Hepatocyte (in vitro differentiated cells): ENCODE measurements at regions not wholly inside any gene's neighbourhood (a gene's known extent, or its start where the extent isn't known, plus 50 kb on each side); places are given as distances from the start of the nearest gene placed in this dataset.

Experiments used
- DNase-seq: peaks from one replicate; pipeline ENCODE4 v3.0.0-alpha.2; 2016; ENCODE audit warnings: low spot score
- H2AFZ ChIP-seq: fragments of 200-600 bp; sonication (generic); 2 replicates; pipeline ENCODE4 v1.6.0; 2016; ENCODE audit warnings: antibody characterized with exemption, mild to moderate bottlenecking
- H3K27ac ChIP-seq: fragments of 200-600 bp; sonication (generic); 2 replicates; pipeline ENCODE4 v1.5.1; 2016; ENCODE audit warnings: mild to moderate bottlenecking
- H3K27me3 ChIP-seq: fragments of 200-600 bp; sonication (generic); 2 replicates; pipeline ENCODE4 v1.6.1; 2016
- H3K36me3 ChIP-seq: fragments of 200-600 bp; sonication (generic); replicated peaks from 2 replicates; pipeline ENCODE4 v1.5.1; 2016; ENCODE audit warnings: low read depth; ENCODE audit not compliant: insufficient read depth
- H3K4me1 ChIP-seq: fragments of 200-600 bp; sonication (generic); 2 replicates; pipeline ENCODE4 v1.5.1; 2016; ENCODE audit warnings: mild to moderate bottlenecking, moderate library complexity; ENCODE audit not compliant: insufficient read depth
- H3K4me2 ChIP-seq: fragments of 200-600 bp; sonication (generic); 2 replicates; pipeline ENCODE4 v1.6.0; 2016
- H3K4me3 ChIP-seq: fragments of 200-600 bp; sonication (generic); 2 replicates; pipeline ENCODE4 v1.5.1; 2016; ENCODE audit warnings: mild to moderate bottlenecking
- H3K79me2 ChIP-seq: fragments of 200-600 bp; sonication (generic); 2 replicates; pipeline ENCODE4 v1.6.0; 2017; ENCODE audit warnings: mild to moderate bottlenecking
- H3K9me2 ChIP-seq: fragments of 200-600 bp; sonication (generic); replicated peaks from 2 replicates; pipeline ENCODE4 v1.6.0; 2017; ENCODE audit warnings: mild to moderate bottlenecking; ENCODE audit not compliant: insufficient read depth
- H3K9me3 ChIP-seq: fragments of 200-600 bp; sonication (generic); 2 replicates; pipeline ENCODE4 v1.5.1; 2016; ENCODE audit warnings: low read depth, mild to moderate bottlenecking
- H4K20me1 ChIP-seq: fragments of 200-600 bp; sonication (generic); 2 replicates; pipeline ENCODE4 v1.6.0; 2016; ENCODE audit warnings: mild to moderate bottlenecking; ENCODE audit not compliant: insufficient read depth, poor library complexity, severe bottlenecking
- EZH2 ChIP-seq: fragments of 200-600 bp; sonication (generic); IDR thresholded peaks from 2 replicates; pipeline ENCODE4 v1.6.1; 2016; ENCODE audit warnings: antibody characterized with exemption, mild to moderate bottlenecking, borderline replicate concordance
- EZH2phosphoT487 ChIP-seq: fragments of 200-600 bp; sonication (generic); IDR thresholded peaks from one replicate; pipeline ENCODE4 v1.6.1; 2018; ENCODE audit warnings: antibody characterized with exemption, mild to moderate bottlenecking, low read depth, moderate library complexity; ENCODE audit not compliant: unreplicated experiment, severe bottlenecking
- WGBS: methylation state at CpG from one replicate; pipeline ENCODE4 v1.1.6; 2016; ENCODE audit warnings: low lambda C conversion rate; ENCODE audit errors: missing lambda C conversion rate; 5-methylcytosine and 5-hydroxymethylcytosine counted together
- TF ChIP-seq, protein P1 (sequence below): fragments of 200-600 bp; sonication (generic); IDR thresholded peaks from 2 replicates; pipeline ENCODE4 v1.5.1; 2016; ENCODE audit warnings: antibody characterized with exemption, mild to moderate bottlenecking; ENCODE audit not compliant: poor library complexity

DNA sequence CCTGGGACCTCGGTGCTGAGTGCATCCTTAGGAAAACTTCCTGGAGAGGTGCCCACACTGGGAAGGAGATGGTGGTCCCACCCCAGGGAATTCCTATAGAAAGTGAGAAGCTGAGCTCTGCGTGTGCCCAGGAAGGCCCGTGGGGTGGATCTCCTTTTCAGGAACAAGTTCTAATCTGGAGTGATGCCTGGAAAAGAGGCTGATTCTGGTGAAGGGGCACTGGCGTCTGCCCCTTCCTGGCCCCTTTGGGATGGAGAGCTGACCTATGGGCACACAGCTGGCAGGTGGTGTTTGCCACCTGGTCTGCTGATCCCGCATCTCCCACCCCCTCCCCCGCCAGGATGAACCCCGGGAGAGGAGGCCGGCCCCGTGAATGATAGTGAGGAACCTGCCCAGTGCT lies 142.0 kb upstream of the RTL1 start:
- no peak overlapping the region for H2AFZ ChIP-seq
- H3K4me3 ChIP-seq: no peak overlapping the region
- no peaks in the 10 kb centered on the region for H3K27me3 ChIP-seq
- no peak overlapping the region for H3K4me2 ChIP-seq
- no peak for TF ChIP-seq EZH2
- no peak for TF ChIP-seq EZH2phosphoT487
- TF ChIP-seq, protein P1, sequence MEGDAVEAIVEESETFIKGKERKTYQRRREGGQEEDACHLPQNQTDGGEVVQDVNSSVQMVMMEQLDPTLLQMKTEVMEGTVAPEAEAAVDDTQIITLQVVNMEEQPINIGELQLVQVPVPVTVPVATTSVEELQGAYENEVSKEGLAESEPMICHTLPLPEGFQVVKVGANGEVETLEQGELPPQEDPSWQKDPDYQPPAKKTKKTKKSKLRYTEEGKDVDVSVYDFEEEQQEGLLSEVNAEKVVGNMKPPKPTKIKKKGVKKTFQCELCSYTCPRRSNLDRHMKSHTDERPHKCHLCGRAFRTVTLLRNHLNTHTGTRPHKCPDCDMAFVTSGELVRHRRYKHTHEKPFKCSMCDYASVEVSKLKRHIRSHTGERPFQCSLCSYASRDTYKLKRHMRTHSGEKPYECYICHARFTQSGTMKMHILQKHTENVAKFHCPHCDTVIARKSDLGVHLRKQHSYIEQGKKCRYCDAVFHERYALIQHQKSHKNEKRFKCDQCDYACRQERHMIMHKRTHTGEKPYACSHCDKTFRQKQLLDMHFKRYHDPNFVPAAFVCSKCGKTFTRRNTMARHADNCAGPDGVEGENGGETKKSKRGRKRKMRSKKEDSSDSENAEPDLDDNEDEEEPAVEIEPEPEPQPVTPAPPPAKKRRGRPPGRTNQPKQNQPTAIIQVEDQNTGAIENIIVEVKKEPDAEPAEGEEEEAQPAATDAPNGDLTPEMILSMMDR: no peak
- H3K4me1 ChIP-seq: peaks cover 10% of the 10 kb centered on the region
- no peaks in the 10 kb centered on the region for H4K20me1 ChIP-seq
- no peak for DNase-seq
- no peaks in the 10 kb centered on the region for H3K9me3 ChIP-seq
- no peaks in the 10 kb centered on the region for H3K36me3 ChIP-seq
- H3K9me2 ChIP-seq: no peaks in the 10 kb centered on the region
- H3K27ac ChIP-seq: no peak overlapping the region
- 82% methylated on average over 9 of the region's 9 CpGs for WGBS
- no peaks in the 10 kb centered on the region for H3K79me2 ChIP-seq

DNA sequence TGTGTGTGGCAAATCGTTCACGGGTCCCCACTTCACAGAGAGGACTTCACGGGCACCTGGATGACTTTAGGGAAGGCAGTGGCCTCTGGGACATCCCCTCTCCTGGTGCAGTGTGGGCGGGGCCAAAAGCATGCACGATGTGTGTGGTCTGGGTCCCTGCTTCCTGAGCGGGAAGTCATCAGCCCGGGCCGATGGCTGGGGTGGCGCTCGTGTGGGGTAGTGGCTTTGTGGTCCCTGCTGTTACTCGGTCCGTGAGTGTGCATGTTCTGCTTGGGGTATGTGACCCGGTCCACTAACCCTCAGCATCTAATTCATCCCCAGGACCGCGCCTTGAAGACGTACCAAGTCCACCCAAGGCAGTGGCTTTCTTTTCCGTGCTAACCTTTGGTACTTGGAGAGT lies 142.5 kb upstream of the RTL1 start:
- Histone ChIP-seq H3K36me3 (no peaks in the 10 kb centered on the region), H3K79me2 (no peaks in the 10 kb centered on the region), H2AFZ (no peak overlapping the region), H3K27ac (no peak overlapping the region), H4K20me1 (no peaks in the 10 kb centered on the region), H3K4me3 (no peak overlapping the region), H3K27me3 (no peaks in the 10 kb centered on the region), H3K9me2 (no peaks in the 10 kb centered on the region), H3K4me2 (no peak overlapping the region), H3K4me1 (peaks cover 8% of the 10 kb centered on the region), H3K9me3 (no peaks in the 10 kb centered on the region)
- TF ChIP-seq, protein P1: no peak
- no peak for TF ChIP-seq EZH2
- no peak for TF ChIP-seq EZH2phosphoT487
- 94% methylated on average over 17 of the region's 17 CpGs for WGBS
- DNase-seq: no peak

DNA sequence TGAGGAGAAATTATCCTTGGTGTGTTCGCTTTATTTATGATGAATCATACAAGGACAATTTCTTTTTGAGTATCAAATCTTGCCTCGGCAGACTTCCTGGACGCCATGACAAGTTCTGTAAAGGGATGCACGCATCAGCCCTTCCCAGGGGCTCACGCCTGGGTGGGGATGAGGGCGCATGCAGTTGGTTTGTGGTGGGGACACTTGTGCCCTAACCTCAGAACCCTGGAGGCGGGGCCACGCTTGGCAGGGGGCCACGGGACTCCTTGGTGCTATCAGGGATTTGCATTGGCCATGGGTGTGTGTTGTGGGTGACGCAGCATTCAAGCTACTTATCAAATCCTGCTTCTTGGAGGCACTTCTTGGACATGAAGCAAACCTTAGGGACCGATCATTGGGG lies 143.8 kb upstream of the RTL1 start:
- H3K27me3 ChIP-seq: no peaks in the 10 kb centered on the region
- no peak overlapping the region for H2AFZ ChIP-seq
- H3K4me3 ChIP-seq: no peak overlapping the region
- H3K9me2 ChIP-seq: no peaks in the 10 kb centered on the region
- TF ChIP-seq EZH2 (no peak), EZH2phosphoT487 (no peak)
- TF ChIP-seq, protein P1: no peak
- DNase-seq: no peak
- H3K36me3 ChIP-seq: no peaks in the 10 kb centered on the region
- H4K20me1 ChIP-seq: no peaks in the 10 kb centered on the region
- H3K4me1 ChIP-seq: no peaks in the 10 kb centered on the region
- H3K9me3 ChIP-seq: no peaks in the 10 kb centered on the region
- 94% methylated on average over 11 of the region's 11 CpGs for WGBS
- no peak overlapping the region for H3K4me2 ChIP-seq
- no peak overlapping the region for H3K27ac ChIP-seq
- H3K79me2 ChIP-seq: no peaks in the 10 kb centered on the region

DNA sequence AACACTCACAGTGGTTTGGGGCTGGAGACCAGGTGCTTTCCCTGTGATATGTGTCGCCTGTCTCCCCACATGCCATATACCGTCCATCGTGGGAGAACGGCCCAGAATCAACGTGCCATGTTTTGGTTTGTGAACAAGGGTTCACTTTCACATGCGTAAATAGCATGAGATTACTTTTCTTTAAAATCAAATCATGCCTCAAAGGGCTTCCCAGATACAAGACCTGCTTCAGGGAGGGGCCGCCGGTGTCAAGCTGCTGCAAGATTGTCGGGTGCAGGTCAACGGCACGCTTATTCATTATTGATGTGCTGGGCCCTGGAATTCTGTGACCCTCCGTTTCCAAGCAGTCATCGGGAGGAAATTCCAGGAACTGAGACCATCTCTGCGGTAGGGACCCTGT lies 145.2 kb upstream of the RTL1 start:
- H3K79me2 ChIP-seq: no peaks in the 10 kb centered on the region
- H4K20me1 ChIP-seq: no peaks in the 10 kb centered on the region
- no peaks in the 10 kb centered on the region for H3K9me2 ChIP-seq
- H3K27me3 ChIP-seq: no peaks in the 10 kb centered on the region
- TF ChIP-seq, protein P1: no peak
- TF ChIP-seq EZH2phosphoT487 (no peak), EZH2 (no peak)
- H3K27ac ChIP-seq: no peak overlapping the region
- no peak for DNase-seq
- H3K4me1 ChIP-seq: no peaks in the 10 kb centered on the region
- H3K36me3 ChIP-seq: no peaks in the 10 kb centered on the region
- no peak overlapping the region for H3K4me3 ChIP-seq
- H2AFZ ChIP-seq: no peak overlapping the region
- no peaks in the 10 kb centered on the region for H3K9me3 ChIP-seq
- 85% methylated on average over 14 of the region's 14 CpGs for WGBS
- H3K4me2 ChIP-seq: no peak overlapping the region
